ENCODE measurements at regions not wholly inside any gene's neighbourhood (a gene's known extent, or its start where the extent isn't known, plus 50 kb on each side); places are given as distances from the start of the nearest gene placed in this dataset.
"Not testable (repeated sequence)": the region's sequence is repeated elsewhere in the genome, so short reads cannot be mapped to it uniquely, and the experiment has no call there.

DNA sequence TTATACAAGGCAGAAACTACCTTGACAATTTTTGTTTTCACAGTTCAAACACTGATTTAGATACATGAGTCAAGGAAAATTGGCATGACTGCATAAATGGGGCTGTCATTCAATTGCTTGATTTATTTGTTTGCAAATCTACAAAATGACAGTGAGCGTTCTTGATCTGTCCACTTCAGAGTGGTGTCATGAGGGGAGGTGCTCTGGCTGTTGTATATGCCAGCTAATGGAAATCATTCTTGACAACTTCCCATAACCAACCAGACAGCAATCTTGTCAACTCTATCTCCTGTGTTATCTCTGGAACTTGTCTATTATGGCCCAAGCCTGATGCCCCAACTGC, 120.6 kb upstream of the UGP2 start:
- TF ChIP-seq, protein P1, sequence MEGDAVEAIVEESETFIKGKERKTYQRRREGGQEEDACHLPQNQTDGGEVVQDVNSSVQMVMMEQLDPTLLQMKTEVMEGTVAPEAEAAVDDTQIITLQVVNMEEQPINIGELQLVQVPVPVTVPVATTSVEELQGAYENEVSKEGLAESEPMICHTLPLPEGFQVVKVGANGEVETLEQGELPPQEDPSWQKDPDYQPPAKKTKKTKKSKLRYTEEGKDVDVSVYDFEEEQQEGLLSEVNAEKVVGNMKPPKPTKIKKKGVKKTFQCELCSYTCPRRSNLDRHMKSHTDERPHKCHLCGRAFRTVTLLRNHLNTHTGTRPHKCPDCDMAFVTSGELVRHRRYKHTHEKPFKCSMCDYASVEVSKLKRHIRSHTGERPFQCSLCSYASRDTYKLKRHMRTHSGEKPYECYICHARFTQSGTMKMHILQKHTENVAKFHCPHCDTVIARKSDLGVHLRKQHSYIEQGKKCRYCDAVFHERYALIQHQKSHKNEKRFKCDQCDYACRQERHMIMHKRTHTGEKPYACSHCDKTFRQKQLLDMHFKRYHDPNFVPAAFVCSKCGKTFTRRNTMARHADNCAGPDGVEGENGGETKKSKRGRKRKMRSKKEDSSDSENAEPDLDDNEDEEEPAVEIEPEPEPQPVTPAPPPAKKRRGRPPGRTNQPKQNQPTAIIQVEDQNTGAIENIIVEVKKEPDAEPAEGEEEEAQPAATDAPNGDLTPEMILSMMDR (IDR thresholded peaks at IDR 0.05; ENCODE audit: insufficient read depth, low read length): no peak
- no peak overlapping the region for H3K4me3 ChIP-seq (ENCODE audit: low read depth, low read length)
- no peak for DNase-seq (ENCODE audit: low read depth)

GRCh38 chr2:63722284-63722683, 119.4 kb upstream of the UGP2 start:
- not testable (repeated sequence) for H3K4me3 ChIP-seq (ENCODE audit: low read depth, low read length); DNase-seq (ENCODE audit: low read depth)

DNA sequence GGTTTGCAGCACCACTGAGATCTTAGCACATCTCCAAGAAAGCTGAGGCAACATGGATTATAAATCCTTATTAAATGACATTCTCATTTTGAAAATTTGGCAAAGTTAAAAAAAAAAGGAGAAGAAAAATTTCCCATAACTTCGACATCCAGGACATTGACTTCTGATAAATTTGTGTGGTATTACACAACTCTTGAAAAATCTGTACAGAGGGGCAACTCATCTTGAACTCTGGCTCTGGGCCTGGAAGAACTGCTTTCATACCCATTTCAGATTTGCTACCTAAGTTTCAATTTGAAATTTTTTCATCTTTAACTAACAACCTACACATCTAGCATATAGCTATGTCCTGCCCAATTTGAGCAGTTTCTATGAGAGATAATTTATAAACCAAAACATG, 118.0 kb upstream of the UGP2 start:
- TF ChIP-seq, protein P1 (IDR thresholded peaks at IDR 0.05; ENCODE audit: insufficient read depth, low read length): no peak
- no peak for DNase-seq (ENCODE audit: low read depth)
- H3K4me3 ChIP-seq (ENCODE audit: low read depth, low read length): no peak overlapping the region

GRCh38 chr2:63725212-63725611, 116.5 kb upstream of the UGP2 start:
- DNase-seq (ENCODE audit: low read depth); H3K4me3 ChIP-seq (ENCODE audit: low read depth, low read length): not testable (repeated sequence)

GRCh38 chr2:63729362-63729761, 112.3 kb upstream of the UGP2 start:
- no peak overlapping the region for H3K4me3 ChIP-seq (ENCODE audit: low read depth, low read length)
- no peak for DNase-seq (ENCODE audit: low read depth)
- TF ChIP-seq, protein P1 (IDR thresholded peaks at IDR 0.05; ENCODE audit: insufficient read depth, low read length): no peak

DNA sequence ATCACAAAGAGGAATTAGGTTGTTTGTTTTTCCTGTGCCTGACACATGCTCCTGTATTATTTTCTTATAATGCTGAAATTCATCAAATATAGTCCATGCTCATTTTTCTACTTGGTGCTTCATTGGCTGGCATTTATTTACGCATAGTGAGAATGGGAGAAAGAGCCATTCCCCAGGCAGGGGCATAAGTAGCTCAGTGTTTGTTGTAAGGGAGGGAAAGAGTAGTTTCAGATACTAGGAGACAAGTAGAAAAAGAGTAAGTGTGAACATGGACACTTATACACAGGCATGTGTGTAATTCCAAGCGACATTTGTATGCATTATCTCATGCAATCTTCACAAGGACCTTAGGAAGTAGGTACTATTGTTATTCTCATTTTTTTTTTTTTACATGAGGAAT, 111.9 kb upstream of the UGP2 start:
- DNase-seq (ENCODE audit: low read depth): no peak
- no peak overlapping the region for H3K4me3 ChIP-seq (ENCODE audit: low read depth, low read length)
- TF ChIP-seq, protein P1 (IDR thresholded peaks at IDR 0.05; ENCODE audit: insufficient read depth, low read length): no peak

DNA sequence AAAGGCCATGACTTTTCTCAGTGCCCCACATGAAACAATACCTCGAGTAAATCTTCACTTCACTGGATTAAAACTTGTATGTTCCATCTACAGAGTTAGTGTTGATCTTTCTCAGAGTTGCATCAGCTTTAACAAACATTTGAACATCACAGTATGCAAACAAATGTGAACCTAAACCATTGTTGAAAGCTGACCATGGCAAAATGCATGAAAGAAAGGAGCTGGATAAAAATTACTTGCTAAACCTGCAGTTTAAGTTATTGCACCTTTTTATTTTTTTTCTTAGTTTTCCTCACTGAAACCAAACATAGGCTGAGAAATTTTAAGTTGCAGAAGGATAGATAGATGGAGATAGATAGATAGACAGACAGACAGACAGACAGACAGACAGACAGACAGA, 107.2 kb upstream of the UGP2 start:
- TF ChIP-seq, protein P1 (IDR thresholded peaks at IDR 0.05; ENCODE audit: insufficient read depth, low read length): no peak
- no peak overlapping the region for H3K4me3 ChIP-seq (ENCODE audit: low read depth, low read length)
- peak; percentile 66 for DNase-seq (ENCODE audit: low read depth)

GRCh38 chr2:63735263-63735662, 106.4 kb upstream of the UGP2 start:
- H3K4me3 ChIP-seq (ENCODE audit: low read depth, low read length): no peak overlapping the region
- TF ChIP-seq, protein P1 (IDR thresholded peaks at IDR 0.05; ENCODE audit: insufficient read depth, low read length): no peak
- peak; percentile 41 for DNase-seq (ENCODE audit: low read depth)
